T-helper 2 cell treated with Interferon-gamma antibody and Interleukin-4, amounts not matched to agents 100 ng/mL and 5 ng/mL, for 36 hours (primary cell): ENCODE measurements at regions not wholly inside any gene's neighbourhood (a gene's known extent, or its start where the extent isn't known, plus 50 kb on each side); places are given as distances from the start of the nearest gene placed in this dataset.

ENCODE experiments used
- intact Hi-C: fragments of 100-400 bp; cut with micrococcal nuclease; formaldehyde crosslinking; loops from one replicate; pipeline ENCODE4 v1.15.1; 2023

DNA sequence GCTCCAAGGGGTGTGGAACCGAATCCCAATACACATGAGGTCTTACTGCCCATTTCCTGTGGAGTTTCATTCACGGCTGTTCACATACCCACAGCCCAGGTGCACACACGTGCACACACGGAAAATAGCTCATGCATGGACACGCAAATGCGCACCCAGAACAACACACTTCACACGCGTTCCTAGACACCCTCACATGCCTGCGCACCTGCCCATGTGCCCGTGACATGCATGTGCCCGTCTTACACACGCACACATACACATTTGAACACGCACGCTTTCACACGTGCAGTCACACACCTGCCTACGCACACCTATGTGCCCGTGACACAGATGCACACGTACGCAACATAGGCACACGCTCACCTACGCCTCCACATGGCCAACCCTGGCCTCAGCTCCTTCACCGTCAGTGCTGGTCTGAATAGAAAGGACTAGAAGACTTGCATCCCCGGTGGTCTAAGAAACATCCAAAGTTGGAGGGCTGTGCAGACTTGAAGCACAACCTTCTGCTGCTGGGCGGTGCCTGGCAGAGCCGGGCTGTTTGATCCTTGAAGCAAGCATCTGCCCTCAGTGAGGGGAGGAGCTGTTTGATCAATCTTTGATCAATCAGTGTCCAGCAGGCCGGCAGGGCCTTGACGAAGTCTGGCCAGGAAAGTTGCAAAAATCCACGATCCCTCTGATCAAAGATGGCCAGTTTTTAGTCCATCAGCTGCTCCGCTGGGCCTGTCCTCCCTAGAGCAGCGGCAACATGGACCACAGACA lies 164.7 kb downstream of the OLFM1 start:
- intact Hi-C loops, result no loop called here

DNA sequence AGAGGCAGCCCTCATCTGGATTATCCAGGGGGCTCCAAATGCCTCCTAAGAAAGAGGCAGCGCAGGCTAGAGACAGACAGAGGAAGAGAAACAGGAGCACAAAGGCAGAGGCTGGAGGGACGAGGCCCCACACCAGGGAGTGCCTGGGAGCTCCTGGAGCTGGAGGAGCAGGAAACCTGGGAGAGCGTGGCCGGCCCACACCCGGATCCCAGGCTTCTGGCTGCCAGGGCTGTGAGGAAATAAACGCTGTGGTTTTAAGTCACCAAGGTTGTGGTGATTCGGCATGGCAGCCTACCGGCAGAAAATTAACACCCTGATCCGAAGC lies 165.5 kb downstream of the OLFM1 start:
- intact Hi-C loops, result no loop called here

DNA sequence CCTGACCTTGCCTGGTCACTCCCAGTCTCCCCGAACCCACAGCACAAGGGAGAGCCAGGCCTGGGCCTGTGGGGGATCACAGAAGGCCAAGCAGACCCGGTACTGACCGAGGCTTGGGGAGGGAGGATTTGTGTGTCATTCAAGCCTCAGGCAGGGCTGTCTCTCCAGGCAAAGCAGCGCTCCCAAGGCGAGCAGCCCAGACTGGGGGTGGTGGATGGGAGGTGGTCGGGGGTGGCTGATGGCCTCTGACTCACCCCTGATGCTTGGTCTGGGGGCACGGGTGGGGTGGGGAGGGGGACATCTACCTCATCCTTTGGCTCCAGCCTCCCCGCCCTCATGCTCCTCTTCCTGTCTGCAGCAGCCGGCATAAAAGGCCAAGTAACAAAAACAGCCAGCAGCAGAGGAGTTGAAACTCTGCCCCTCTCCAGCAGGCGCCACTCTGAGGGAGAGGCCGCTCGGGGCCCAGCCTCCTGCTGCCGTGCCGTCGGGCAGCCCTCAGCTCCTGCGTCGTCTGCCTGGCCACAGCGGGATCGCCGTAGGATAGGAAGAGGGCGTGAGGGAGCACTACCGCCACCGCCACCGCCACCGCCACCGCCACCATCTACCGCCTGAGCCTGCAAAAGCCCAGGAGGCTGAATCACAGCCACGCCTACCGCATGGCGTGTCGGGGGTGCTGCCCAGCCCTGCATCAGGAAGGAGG lies 166.0 kb downstream of the OLFM1 start:
- intact Hi-C loops, result no loop called here

DNA sequence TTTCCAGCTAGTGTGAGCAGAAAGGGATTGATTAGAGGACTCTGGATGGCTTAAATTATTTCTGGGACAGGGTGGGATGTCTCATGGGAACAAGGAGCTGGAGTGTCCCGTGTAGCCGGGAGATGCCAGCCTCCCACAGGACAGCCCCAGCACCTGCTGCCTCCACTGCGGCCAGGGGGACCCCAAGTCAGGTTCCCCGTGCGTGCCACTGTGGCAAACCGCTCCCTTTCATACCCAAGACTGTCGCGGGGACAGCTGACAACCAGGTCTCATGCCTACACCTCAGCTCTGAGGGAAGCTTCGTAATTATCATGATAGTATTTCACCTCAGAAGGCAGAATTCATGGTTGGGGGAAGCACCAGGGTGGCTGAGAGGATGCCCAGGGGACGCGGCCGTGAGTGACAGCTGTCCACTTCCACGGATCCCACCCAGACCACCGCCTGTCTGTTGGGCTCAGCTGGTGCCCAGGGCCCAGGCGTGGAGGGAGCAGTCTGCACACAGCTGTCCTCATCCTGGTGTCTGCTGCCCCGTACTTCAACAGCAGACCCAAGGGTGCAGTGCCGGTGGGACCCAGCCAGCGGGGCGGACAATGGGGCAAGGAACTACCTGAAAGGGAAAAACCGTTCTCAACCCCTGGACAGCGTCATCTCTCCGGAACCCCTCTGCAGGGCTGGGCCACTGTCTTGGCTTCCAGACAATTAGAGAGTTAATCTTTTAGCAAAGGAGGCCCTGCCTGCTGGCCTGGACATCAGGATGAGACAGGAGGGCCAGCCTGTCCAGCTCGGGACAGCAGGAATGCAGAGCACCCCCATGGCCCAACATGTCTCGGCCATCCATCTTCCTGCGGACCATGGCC lies 166.9 kb downstream of the OLFM1 start:
- intact Hi-C loops, result no loop called here

DNA sequence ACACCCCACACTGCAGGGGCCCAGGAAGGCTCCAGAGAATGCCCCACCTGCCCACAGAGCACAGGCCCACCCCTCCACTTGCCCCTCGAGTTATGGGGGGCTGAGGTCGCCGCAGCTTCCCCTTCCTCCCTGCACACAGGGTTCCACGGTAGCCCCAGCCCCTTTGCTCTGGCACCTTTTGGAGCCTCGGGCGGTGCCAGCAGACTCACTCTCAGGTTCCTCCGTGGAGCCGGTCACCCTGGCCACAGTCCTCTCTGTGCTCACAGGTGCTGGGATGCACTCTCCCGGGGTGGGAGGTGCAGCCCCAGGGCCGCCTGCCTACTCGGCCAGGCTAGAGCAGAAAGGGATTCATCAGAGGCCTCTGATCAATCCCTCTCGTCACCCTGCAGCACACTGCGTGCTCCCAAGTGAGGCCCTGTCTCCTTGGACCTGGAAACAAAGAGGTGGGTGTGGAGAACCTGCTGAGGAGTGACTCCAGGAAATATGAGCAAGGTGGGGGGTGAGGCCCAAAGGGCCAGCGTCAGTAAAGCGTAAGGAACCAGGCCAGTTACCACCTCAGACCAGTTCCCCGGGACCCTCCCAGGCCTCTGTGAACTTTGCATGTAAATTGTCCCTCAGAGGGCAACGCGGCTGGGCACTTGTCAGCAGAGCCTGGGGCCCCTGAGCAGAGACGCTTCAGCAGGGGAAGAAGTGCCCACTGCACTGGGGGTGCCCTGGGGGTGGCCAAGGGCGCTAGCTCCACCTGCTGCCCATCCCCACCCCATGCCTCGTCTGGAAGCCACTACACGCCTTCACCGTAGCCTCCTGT lies 167.8 kb downstream of the OLFM1 start:
- intact Hi-C loops, result no loop called here

DNA sequence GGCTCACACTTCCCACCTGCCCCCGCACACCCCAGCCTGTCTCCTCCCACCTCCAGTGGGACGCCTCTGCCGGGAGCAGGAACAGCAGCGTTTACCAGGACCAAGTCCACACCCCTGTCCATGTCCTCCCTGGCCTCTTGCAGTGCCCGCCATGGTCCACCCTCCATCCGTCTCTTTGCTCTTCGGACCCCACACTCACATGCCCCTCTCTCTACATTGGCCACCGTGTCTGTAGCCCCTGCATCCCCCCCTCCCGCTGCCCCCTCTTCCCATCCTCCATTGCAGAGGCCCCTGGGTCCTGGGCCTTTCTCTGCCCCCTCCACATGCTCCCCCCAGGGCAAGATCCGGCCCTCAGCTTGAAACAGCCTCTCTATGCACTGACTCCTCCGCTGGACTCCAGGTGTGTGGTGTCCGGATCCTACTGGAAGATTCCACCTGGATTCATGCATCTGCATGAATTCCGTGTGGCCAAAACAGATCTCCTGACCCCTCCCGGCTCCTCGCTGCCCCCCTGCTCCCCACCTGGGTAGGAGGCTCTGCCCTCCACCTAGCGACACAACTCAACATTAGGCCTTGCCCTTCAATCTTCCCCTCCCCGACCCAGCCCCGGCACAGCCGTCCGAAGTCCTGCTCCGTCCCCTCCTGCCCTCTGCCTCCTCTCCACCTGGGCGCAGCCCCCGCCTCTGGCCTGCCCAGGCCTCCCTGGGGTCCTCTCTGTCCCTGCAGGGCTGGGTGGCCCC lies 168.5 kb downstream of the OLFM1 start:
- intact Hi-C loops, result no loop called here

DNA sequence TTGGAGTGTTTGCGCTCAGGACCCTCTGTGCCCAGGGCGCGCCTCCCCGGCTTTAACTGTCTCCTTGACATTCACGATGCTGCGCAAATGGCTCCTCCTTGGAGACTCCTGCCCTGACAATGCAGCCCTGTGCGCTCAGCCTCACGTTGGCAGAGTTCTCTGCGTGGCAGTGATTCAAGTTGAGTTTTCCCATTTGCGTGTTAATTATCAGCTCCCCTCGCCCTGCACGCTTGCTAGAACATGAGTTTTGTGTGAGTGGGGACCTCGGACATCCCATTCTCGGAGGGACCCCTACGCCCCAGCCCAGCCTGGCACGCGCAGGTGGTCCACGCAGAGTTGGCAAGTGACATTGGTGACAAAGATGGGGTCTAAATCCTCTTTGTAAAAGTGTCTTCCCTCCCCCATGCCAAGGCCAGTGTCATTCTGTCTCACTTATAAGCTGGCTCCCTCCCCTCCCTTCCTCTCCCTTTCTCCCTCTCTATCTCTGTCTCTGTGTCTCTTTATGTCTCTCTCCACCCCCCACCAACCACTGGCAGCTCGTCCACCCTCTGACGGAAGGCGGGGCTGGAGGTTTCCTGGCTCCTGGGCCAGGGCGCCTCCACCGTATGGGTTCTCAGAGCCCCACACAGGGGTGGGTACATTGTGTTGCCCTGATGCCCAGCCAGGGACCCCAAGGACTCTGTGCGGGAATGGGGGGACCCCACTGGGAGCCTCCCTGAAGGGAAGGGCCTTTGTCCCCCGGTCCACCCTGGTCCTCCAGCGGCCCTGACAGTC lies 169.3 kb downstream of the OLFM1 start:
- intact Hi-C loops, result no loop called here

DNA sequence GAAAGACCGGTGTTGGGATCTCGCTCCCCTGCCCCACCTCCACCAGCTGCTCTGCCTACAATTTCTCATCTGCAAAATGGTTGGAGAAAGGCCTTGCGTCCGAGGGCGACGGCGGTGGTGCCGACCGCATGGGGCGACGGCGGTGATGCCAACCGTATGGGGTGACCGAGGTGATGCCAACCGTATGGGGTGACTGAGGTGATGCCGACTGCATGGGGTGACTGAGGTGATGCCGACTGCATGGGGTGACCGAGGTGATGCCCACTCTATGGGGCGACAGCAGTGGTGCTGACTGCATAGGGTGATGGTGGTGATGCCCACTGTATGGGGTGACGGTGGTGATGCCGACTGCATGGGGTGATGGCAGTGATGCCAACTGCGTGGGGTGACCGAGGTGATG lies 171.0 kb downstream of the OLFM1 start:
- intact Hi-C loops, result no loop called here

DNA sequence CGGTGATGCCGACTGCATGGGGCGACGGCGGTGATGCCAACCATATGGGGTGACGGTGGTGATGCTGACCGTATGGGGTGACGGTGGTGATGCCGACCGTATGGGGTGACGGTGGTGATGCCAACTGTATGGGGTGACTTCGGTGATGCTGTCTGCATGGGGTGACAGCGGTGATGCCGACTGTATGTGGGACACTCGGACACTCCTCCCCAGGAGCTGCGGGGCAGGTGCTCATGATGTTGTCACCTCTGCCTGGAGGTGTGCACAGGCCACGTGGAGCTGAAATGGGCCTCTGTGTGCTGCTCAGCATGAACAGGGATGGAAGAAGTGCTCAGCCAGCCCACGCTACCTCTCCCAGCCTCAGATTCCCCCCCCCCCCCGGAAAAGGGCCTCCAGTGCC lies 171.8 kb downstream of the OLFM1 start:
- intact Hi-C loops, result no loop called here

DNA sequence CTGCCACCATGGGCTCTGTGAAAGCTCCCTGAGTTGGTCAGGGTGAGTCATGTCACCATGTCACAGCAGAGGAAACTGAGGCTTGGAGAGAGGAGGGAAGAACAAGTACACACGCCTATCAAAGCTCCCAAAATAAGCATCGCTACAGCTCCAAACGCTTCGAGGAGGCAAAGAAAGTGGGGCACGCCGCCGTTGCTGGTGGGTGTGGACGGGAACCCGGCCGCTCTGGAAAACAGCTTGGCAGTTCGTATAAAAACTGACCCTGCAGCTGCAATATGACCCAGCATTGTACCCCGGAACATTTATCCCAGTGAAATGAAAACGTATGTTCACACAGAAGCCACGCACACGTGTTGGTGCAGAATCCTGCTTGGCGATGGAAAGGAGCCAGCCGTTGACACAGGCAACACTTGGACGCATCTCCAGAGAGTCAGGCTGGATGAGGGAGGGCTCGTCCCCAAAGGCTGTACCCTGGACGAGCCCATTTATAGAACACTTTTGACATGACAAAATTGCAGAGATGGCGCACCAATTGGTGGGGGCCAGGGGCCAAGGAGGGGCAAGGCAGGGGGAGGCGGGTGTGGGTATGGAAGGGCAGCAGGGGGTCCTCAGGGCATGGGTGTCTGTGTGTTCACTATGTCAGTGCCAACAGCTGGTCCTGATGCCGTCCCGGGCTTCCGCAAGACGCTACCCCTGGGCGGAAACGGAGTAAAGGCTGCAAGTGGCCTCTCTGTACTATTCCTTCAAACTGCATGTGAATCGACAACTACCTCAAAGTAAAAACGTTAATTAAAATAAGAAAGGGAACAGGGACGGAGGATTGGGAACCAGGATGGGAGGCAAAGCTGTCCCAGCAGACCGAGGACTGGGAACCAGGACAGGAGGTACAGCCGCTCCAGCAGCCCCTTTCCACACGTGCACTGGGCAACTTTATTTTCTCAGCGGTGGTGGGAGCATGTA lies 173.0 kb downstream of the OLFM1 start:
- intact Hi-C loops, result no loop called here

DNA sequence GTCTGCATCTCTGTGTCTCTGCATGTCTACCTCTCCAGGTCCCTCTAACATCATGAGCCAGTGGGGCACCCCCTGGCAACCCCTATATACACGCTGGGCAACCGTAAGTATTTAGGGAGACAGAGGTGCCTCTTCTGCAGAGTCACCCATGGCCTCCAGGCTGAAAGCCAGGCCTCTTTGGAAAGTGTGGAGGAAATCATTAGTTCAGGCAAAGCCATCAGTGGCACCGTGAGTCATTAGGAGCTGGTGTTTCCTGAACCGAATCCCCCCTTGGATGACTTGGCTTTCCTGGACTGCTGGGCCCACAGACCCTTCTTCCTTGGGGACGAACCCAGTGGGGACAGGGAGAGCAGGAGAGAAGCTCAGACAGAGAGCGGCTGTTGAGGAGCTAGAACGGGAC lies 174.8 kb downstream of the OLFM1 start:
- intact Hi-C loops, result no loop called here

DNA sequence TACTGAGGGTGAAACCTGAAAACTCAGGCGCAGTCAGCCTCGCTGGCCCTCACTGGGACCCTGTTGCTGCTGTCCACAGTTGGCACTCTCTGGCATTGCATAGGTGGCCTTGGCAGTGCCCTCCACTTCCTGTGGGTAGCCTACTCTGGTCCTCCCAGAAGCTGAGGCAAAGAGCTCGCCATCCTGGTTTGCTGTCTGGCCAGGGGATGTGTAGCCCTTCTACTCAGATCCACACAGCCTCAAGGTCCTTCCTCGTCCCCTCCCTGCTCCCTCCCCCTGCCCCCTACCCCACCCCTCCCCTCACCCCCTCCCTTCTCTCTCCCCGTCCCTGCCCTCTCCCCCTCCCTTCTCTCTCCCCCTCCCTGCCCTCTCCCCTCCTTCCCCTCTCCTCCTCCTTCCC lies 176.0 kb downstream of the OLFM1 start:
- intact Hi-C loops, result no loop called here

DNA sequence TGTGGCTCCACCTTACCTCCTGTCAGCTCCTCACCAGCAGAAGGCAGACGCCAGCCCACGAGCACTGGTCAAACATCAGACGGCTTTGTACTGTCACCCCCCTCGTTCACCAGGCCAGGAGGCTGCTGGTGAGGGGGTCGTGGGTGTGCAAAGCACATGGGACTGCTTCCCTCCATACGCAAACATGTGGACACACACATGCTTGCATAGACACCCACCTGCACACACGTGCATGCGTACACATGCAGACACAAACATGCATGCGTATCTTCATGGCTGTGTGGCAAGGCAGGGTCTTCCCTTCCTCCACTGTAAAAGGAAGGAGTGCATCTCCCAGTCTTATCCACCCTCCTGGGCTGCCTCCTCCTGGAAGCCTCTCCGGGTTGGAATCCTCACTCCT lies 178.5 kb downstream of the OLFM1 start:
- intact Hi-C loops, result no loop called here

DNA sequence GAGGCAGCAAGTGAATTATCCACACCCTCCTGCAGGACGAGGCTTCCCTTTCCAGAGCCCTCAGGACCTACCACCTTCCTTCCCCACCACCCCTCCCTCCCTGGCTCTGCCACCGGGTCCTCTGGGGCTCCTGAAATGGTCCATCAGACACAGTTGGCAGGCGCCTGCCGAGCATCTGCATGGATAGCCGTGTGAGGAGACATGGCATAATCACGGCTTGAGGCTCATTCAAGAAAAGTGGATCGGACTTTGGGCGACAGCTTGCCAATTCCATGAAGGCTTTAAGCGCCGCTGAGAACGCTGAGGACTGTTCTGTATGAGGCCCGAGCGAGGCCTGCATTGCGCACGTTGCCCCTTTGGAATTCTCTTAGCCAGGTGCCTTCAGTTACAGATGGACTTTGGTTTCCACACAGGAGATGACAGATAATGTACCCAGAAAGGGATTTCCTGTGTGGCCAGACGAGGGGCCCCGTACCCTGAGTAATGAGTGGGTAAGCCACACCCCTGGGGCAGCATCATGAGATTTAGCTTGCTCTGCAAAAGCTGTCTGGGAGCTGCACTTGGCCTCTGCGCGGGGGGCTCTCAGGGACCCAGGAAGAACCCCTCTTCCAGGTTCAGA lies 179.8 kb downstream of the OLFM1 start:
- intact Hi-C loops, result no loop called here

DNA sequence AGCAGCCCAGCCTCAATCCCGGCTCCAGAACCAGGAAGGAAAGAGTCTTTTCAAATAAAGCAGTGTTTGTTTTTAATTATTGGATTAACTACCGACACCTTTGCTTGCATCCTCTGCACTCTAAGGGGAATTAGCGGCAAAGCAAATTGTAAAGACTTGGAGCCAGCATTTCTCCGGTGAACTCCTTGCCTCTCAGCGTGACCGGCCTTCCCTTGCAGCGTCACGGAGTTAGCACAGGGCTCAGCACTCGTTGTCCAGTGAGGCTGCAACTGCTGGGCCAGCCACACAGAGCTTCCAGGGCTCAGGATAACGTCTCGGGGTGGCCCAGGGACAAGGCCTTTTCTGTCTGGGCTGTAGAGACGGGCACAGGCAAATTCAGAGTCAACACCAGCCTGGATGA lies 180.6 kb downstream of the OLFM1 start:
- intact Hi-C loops, result no loop called here

DNA sequence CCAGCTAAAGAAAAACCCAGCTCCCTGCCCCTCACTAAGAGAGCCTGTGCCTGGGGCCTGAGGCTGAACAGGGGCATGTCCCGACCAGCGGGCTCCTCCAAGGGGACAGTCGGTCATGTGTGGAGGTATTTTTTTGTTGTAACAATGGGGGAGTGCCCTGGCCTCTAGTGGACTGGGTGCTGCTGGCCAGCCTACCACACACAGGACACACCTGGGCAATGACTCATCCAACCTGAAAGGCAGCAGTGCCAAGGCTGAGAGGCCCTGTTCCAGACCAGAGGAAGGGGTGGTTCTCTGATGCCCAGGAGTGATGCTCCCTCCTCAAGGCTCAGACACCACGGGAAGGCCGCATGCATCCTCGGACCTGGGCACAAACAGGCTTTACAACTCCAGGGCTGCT lies 181.5 kb downstream of the OLFM1 start:
- intact Hi-C loops, result no loop called here

DNA sequence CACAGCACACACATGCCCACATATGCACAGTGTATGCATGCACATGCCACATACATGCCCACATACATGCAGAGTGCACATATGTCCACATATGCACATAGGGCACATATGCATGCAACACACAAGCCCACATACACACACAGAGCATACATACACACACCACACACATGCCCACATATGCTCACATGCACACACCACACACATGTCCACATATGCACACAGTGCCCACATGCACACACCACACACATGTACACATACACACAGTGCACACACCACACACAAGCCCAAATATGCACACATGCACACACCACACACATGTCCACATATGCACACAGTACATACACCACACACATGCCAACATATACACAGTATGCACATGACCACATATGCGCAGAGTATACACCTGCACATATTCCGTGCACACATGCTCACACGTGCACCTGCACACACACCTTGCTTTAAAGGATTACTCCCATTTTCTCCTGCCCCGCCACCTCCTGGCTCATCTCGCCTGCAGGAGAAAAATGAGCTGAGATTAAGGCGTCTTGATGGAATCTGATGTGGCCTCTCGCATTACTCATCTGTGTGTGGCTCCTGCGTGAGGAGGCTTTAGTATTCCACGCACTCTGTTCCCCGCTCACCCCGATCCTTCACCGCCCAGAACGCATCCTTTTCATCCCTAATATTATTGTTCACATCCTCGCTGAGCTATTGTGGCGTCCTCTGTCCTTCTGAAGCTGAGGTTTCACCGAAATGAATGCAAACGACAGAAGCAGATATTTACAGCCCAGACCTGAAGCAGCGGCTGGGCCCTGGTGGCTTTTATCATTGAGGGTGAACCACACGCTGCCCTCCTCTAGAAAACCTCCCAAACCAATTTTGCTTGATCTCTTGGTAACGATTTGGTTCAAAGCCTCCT lies 182.7 kb downstream of the OLFM1 start:
- intact Hi-C loops, result no loop called here
